SK-N-SH (cell line): ENCODE measurements at regions not wholly inside any gene's neighbourhood (a gene's known extent, or its start where the extent isn't known, plus 50 kb on each side); places are given as distances from the start of the nearest gene placed in this dataset.

Source experiments
- CTCF ChIA-PET: fragments of 300-600, 350-600 bp; formaldehyde crosslinking; extraction: SDS; loops from one replicate; lab custom pipeline; 2021; lab: Yijun Ruan, JAX
- POLR2A ChIA-PET: fragments of 350-600 bp; sonication (Branson Sonifier 250); formaldehyde crosslinking; extraction: SDS; loops from one replicate; lab custom pipeline; 2020; ENCODE audit warnings: antibody characterized with exemption, inconsistent platforms; lab: Yijun Ruan, JAX
- DNase-seq: peaks from one replicate; pipeline ENCODE4 v3.0.0; 2012
- H2AFZ ChIP-seq: fragments of 200-600 bp; sonication (generic); 2 replicates; pipeline ENCODE4 v1.8.1; 2016; ENCODE audit warnings: antibody characterized with exemption, mild to moderate bottlenecking, low read depth
- H3F3A ChIP-seq: fragments of 200-600 bp; sonication (generic); replicated peaks from 2 replicates; pipeline ENCODE3; 2016; ENCODE audit warnings: antibody characterized with exemption, mild to moderate bottlenecking; ENCODE audit not compliant: insufficient read depth
- H3K27ac ChIP-seq, 2 experiments: fragments of 200-500 bp in 1 of 2; fragments of 200-600 bp in 1 of 2; sonication (Bioruptor generic) in 1 of 2; sonication (generic), shearing (Covaris generic) in 1 of 2; 2 replicates each; pipeline versions ENCODE4 v1.5.1 to v1.6.1; 2014 to 2016; ENCODE audit warnings: low read depth in 2 of 2, inconsistent platforms in 1 of 2, low read length in 1 of 2, mild to moderate bottlenecking in 1 of 2, mixed read lengths in 1 of 2
- H3K27me3 ChIP-seq: fragments of 200-600 bp; sonication (generic), shearing (Covaris generic); 2 replicates; pipeline ENCODE4 v1.6.1; 2016; ENCODE audit warnings: mixed run types; ENCODE audit not compliant: insufficient read depth
- H3K36me3 ChIP-seq, 2 experiments: fragments of 200-500 bp in 1 of 2; fragments of 200-600 bp in 1 of 2; sonication (Bioruptor generic) in 1 of 2; sonication (generic) in 1 of 2; replicated peaks in 1 of 2; 2 replicates each; pipeline versions ENCODE3 to v1.5.1; 2014 to 2016; ENCODE audit warnings: low read length in 1 of 2, mild to moderate bottlenecking in 1 of 2; ENCODE audit not compliant: insufficient read depth in 2 of 2, control insufficient read depth in 1 of 2
- H3K4me1 ChIP-seq, 2 experiments: fragments of 200-500 bp in 1 of 2; fragments of 200-600 bp in 1 of 2; sonication (Bioruptor generic) in 1 of 2; sonication (generic), shearing (Covaris generic) in 1 of 2; 2 replicates each; pipeline versions ENCODE4 v1.5.1 to v1.6.1; 2014 to 2016; ENCODE audit warnings: low read depth in 1 of 2, low read length in 1 of 2, mixed run types in 1 of 2; ENCODE audit not compliant: insufficient read depth in 2 of 2, control insufficient read depth in 1 of 2
- H3K4me2 ChIP-seq: fragments of 200-600 bp; sonication (generic), shearing (Covaris generic); 2 replicates; pipeline ENCODE4 v1.6.1; 2017; ENCODE audit warnings: mixed run types
- H3K4me3 ChIP-seq, 2 experiments: fragments of 200-500 bp in 1 of 2; fragments of 200-600 bp in 1 of 2; sonication (Bioruptor generic) in 1 of 2; sonication (generic), shearing (Covaris generic) in 1 of 2; 2 replicates each; pipeline versions ENCODE4 v1.5.1 to v1.8.1; 2014 to 2016; ENCODE audit warnings: low read depth in 2 of 2, inconsistent platforms in 1 of 2, low read length in 1 of 2, mild to moderate bottlenecking in 1 of 2, mixed read lengths in 1 of 2, moderate library complexity in 1 of 2
- H3K79me2 ChIP-seq: fragments of 200-600 bp; sonication (generic); 2 replicates; pipeline ENCODE4 v1.8.1; 2017; ENCODE audit warnings: mild to moderate bottlenecking; ENCODE audit not compliant: insufficient read depth
- H3K9ac ChIP-seq: fragments of 200-600 bp; sonication (generic); 2 replicates; pipeline ENCODE4 v1.6.1; 2017; ENCODE audit warnings: mixed run types
- H3K9me2 ChIP-seq: fragments of 200-600 bp; sonication (generic); 2 replicates; pipeline ENCODE4 v1.6.1; 2017; ENCODE audit warnings: mixed run types
- H3K9me3 ChIP-seq: fragments of 200-600 bp; sonication (generic); 2 replicates; pipeline ENCODE4 v1.6.1; 2017; ENCODE audit warnings: mixed run types, mild to moderate bottlenecking, moderate library complexity
- H4K20me1 ChIP-seq: fragments of 200-600 bp; sonication (generic); 2 replicates; pipeline ENCODE4 v1.6.1; 2017; ENCODE audit warnings: mild to moderate bottlenecking, mixed run types; ENCODE audit not compliant: insufficient read depth
- CHD2 ChIP-seq: fragments of 150-350 bp; IDR thresholded peaks from 2 replicates; pipeline ENCODE4 v1.6.1; 2018; ENCODE audit warnings: low read length; ENCODE audit not compliant: partially characterized antibody
- CTCF ChIP-seq: fragments of 200-600 bp; sonication (generic); IDR thresholded peaks from 2 replicates; pipeline ENCODE4 v1.6.1; 2017; ENCODE audit warnings: antibody characterized with exemption, mild to moderate bottlenecking, moderate library complexity
- EP300 ChIP-seq, 2 experiments: IDR thresholded peaks; 2 replicates each; pipeline versions ENCODE4 v1.4.0 to v1.6.1; 2012; ENCODE audit warnings: borderline replicate concordance in 1 of 2, low read depth in 1 of 2, low read length in 1 of 2
- FOSL2 ChIP-seq: IDR thresholded peaks from 2 replicates; pipeline ENCODE4 v1.4.0; 2012; ENCODE audit warnings: low read depth, mild to moderate bottlenecking, moderate library complexity, borderline replicate concordance
- FOXJ3 ChIP-seq: sonication (generic); formaldehyde crosslinking; IDR thresholded peaks from 2 replicates; pipeline ENCODE4 v1.5.1; 2020; ENCODE audit warnings: mild to moderate bottlenecking, missing genetic modification reagents
- IRF3 ChIP-seq: fragments of 150-350 bp; IDR thresholded peaks from 2 replicates; pipeline ENCODE4 v1.6.1; 2016; ENCODE audit warnings: mild to moderate bottlenecking, low read depth, low read length
- JUND ChIP-seq: IDR thresholded peaks from 2 replicates; pipeline ENCODE4 v1.4.0; 2012
- MAX ChIP-seq: IDR thresholded peaks from 2 replicates; pipeline ENCODE4 v1.4.0; 2012; ENCODE audit warnings: low read depth
- PBX3 ChIP-seq: IDR thresholded peaks from 2 replicates; pipeline ENCODE4; 2012
- RCOR1 ChIP-seq: fragments of 150-350 bp; IDR thresholded peaks from 2 replicates; pipeline ENCODE4 v1.6.1; 2017; ENCODE audit warnings: antibody characterized with exemption, low read length
- RFX5 ChIP-seq: IDR thresholded peaks from 2 replicates; pipeline ENCODE4 v1.6.1; 2012; ENCODE audit warnings: mild to moderate bottlenecking, improper control_type of control experiment, low read length
- TEAD4 ChIP-seq: IDR thresholded peaks from 2 replicates; pipeline ENCODE4 v1.4.0; 2012; ENCODE audit warnings: mild to moderate bottlenecking, borderline replicate concordance; ENCODE audit not compliant: insufficient read depth
- YY1 ChIP-seq: IDR thresholded peaks from 2 replicates; pipeline ENCODE4 v1.4.0; 2012; ENCODE audit warnings: low read depth, mild to moderate bottlenecking
- WGBS: methylation state at CpG from one replicate; pipeline ENCODE4 v1.1.6; 2017; ENCODE audit warnings: low lambda C conversion rate; 5-methylcytosine and 5-hydroxymethylcytosine counted together

GRCh38 chr7:21359163-21359562 lies 68.7 kb upstream of the SP4 start (continued):
- TF ChIP-seq MAX: no peak
- no peak for TF ChIP-seq IRF3
- no peak for TF ChIP-seq EP300 (IDR thresholded peaks at IDR 0.05; ENCODE audit: borderline replicate concordance in 1 of 2, low read depth in 1 of 2, low read length in 1 of 2)
- TF ChIP-seq PBX3: no peak
- no peak for TF ChIP-seq TEAD4

GRCh38 chr7:21361413-21362125 lies 66.3 kb upstream of the SP4 start:
- ChIA-PET POLR2A (no interaction called here), CTCF (no interaction called here)
- no peaks in the 10 kb centered on the region for H3F3A ChIP-seq
- TF ChIP-seq FOSL2: no peak
- TF ChIP-seq CHD2: no peak
- no peak for TF ChIP-seq RFX5
- TF ChIP-seq PBX3: no peak
- TF ChIP-seq FOXJ3 (CRISPR knock-in tag): no peak
- TF ChIP-seq RCOR1: no peak
- TF ChIP-seq CTCF: no peak
- no peak for TF ChIP-seq YY1
- no peak for TF ChIP-seq JUND
- no peaks in the 10 kb centered on the region for H4K20me1 ChIP-seq
- H3K27me3 ChIP-seq: no peaks in the 10 kb centered on the region; the same call in 1 of the 2 replicates
- no peak for DNase-seq
- no peaks in the 10 kb centered on the region for H3K9me2 ChIP-seq
- H3K4me3 ChIP-seq: no peak overlapping the region
- no peak overlapping the region for H3K9ac ChIP-seq
- no peak overlapping the region for H3K27ac ChIP-seq
- 5% methylated on average over 5 of the region's 5 CpGs for WGBS
- no peaks in the 10 kb centered on the region for H3K36me3 ChIP-seq
- no peak overlapping the region for H3K4me2 ChIP-seq
- H2AFZ ChIP-seq: no peak overlapping the region
- H3K4me1 ChIP-seq: no peaks in the 10 kb centered on the region
- no peaks in the 10 kb centered on the region for H3K79me2 ChIP-seq
- no peaks in the 10 kb centered on the region for H3K9me3 ChIP-seq
